Sigmoid colon (tissue), 6 donors: ENCODE measurements at regions not wholly inside any gene's neighbourhood (a gene's known extent, or its start where the extent isn't known, plus 50 kb on each side); places are given as distances from the start of the nearest gene placed in this dataset.

ENCODE experiments used
- DNase-seq: peaks from one replicate; pipeline ENCODE4 v3.0.0-alpha.2; 2019
- H3K27ac ChIP-seq, 4 donors: fragments of 200-600 bp; sonication (generic); one replicate each; pipeline ENCODE4 v1.5.1; 2016 to 2019; ENCODE audit warnings: mild to moderate bottlenecking in 1 of 4
- H3K27me3 ChIP-seq, 3 donors: fragments of 200-600 bp; sonication (generic); one replicate each; pipeline ENCODE4 v1.5.1; 2019; ENCODE audit warnings: mild to moderate bottlenecking in 1 of 3
- H3K36me3 ChIP-seq, 4 donors: fragments of 200-600 bp; sonication (generic); one replicate each; pipeline ENCODE4 v1.5.1; 2016 to 2019
- H3K4me1 ChIP-seq, 4 donors: fragments of 200-600 bp; sonication (generic); one replicate each; pipeline ENCODE4 v1.5.1; 2017 to 2019
- H3K4me3 ChIP-seq, 4 donors: fragments of 200-600 bp; sonication (generic); one replicate each; pipeline ENCODE4 v1.5.1; 2017 to 2019; ENCODE audit warnings: mild to moderate bottlenecking in 2 of 4, moderate library complexity in 1 of 4
- H3K9me3 ChIP-seq, 4 donors: fragments of 200-600 bp in 3 of 4; sonication (generic) in 3 of 4; one replicate each; pipeline versions ENCODE4 v1.5.1 to v1.6.1; 2013 to 2019
- CTCF ChIP-seq, 4 experiments: fragments of 450-650 bp in 3 of 4; fragments of 200-600 bp in 1 of 4; IDR thresholded peaks; one replicate each; pipeline ENCODE4 v1.5.1; 2016 to 2019; ENCODE audit warnings: antibody characterized with exemption in 4 of 4, mild to moderate bottlenecking in 3 of 4, moderate library complexity in 2 of 4
- EP300 ChIP-seq, 4 donors: sonication (generic); formaldehyde crosslinking; IDR thresholded peaks; one replicate each; pipeline ENCODE4 v1.6.1; 2017; ENCODE audit warnings: antibody characterized with exemption in 4 of 4
- POLR2A ChIP-seq, 2 donors: fragments of 450-650 bp; IDR thresholded peaks; one replicate each; pipeline ENCODE4 v1.6.1; 2016; ENCODE audit warnings: antibody characterized with exemption in 2 of 2, mild to moderate bottlenecking in 2 of 2, moderate library complexity in 2 of 2
- POLR2AphosphoS5 ChIP-seq, 4 donors: sonication (generic); formaldehyde crosslinking; IDR thresholded peaks; one replicate each; pipeline ENCODE4 v1.6.1; 2017; ENCODE audit warnings: antibody characterized with exemption in 4 of 4
- WGBS, 2 donors: extraction: QIAGEN DNeasy Blood & Tissue Kit; methylation state at CpG; one replicate each; pipeline ENCODE4 v1.1.7; 2013; 5-methylcytosine and 5-hydroxymethylcytosine counted together
- intact Hi-C: fragments of 100-400 bp; cut with DNase I; formaldehyde crosslinking; loops from one replicate; pipeline ENCODE4 v1.15.1; 2023
- donor health status: healthy with polysubstance abuse.
- donor health status: healthy.

DNA sequence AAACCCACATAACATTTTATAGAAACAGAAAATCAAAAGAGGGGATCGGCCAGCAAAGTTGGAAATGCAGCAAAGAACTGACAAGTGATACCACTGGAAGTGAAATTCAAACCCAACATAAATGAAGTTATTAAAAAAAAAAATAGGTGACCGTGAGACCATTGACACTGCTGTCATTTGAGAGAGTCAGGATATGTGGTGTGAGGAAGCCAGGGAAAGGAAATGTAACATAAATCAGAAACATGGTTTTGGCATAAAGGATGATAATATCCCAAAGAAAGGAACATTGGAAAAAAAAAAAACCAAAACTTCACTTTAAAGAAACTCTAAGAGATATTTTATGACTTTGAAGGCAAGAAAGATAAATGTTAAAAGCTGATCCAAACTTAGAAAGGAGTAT lies 312.4 kb upstream of the PIK3R1 start:
- no peak overlapping the region for H3K4me3 ChIP-seq

GRCh38 chr5:67902497-67902830 lies 313.1 kb upstream of the PIK3R1 start:
- no peak for TF ChIP-seq CTCF (IDR thresholded peaks at IDR 0.05)
- TF ChIP-seq POLR2A (IDR thresholded peaks at IDR 0.05), result no peak
- no peak for TF ChIP-seq EP300 (IDR thresholded peaks at IDR 0.05)
- no peak for TF ChIP-seq POLR2AphosphoS5 (IDR thresholded peaks at IDR 0.05)
- intact Hi-C loops, result no loop called here
- H3K4me3 ChIP-seq, result no peak overlapping the region
- peaks cover 0 to 6% (median 0%) of the 10 kb centered on the region in 4 donors for H3K4me1 ChIP-seq
- peak overlapping the region in 1 of 4 donors; percentile 9 for H3K27ac ChIP-seq
- WGBS, 2 donors, result 93 to 94% methylated on average over 1 of the region's 1 CpG
- no peaks in the 10 kb centered on the region for H3K36me3 ChIP-seq
- H3K9me3 ChIP-seq, result no peaks in the 10 kb centered on the region
- no peak for DNase-seq
- H3K27me3 ChIP-seq, result no peaks in the 10 kb centered on the region

More for the DNA sequence above, 312.4 kb upstream of the PIK3R1 start:
- Histone ChIP-seq H3K36me3 (no peaks in the 10 kb centered on the region), H3K27me3 (no peaks in the 10 kb centered on the region), H3K27ac (peak overlapping the region in 1 of 4 donors; percentile 9), H3K4me1 (peaks cover 0 to 6% (median 0%) of the 10 kb centered on the region in 4 donors), H3K9me3 (no peaks in the 10 kb centered on the region)
- no peak for DNase-seq
- intact Hi-C loops, result no loop called here
- TF ChIP-seq POLR2AphosphoS5 (IDR thresholded peaks at IDR 0.05) (no peak), POLR2A (IDR thresholded peaks at IDR 0.05) (no peak), CTCF (IDR thresholded peaks at IDR 0.05) (no peak), EP300 (IDR thresholded peaks at IDR 0.05) (no peak)
- WGBS, 2 donors, result 77 to 93% methylated on average over 2 of the region's 2 CpGs

DNA sequence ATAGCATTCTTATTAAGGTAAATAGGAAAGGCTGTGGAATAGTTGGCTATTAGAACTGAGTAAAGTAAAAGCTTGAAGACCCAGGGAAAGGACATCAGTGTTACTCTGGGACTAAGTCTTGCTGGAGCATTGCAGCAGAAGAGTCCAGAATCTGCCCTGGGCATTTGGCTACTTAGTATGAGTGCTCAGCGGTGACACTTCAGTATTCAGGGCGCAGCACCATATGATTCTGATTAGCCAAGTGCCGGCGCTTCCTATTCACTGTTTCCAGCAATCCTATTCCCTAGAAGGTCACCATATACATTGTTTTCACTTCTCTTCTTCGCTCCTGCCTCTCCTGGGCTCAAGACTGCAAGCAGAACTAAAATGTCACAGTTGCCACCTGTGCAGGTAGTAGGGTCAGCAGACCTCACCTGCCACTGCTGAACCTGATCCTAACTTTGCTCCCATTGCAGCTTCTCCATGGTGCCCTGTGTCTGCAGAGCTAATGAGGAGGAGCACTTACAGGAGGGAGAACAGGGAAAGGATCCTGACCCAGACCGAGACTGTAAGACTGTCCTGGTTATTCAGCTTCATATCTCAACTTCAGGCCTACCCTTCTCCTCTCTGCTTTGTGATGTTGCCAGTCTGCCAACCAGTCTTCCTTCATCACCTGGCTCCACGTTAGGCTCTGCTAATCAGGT lies 313.6 kb upstream of the PIK3R1 start:
- Histone ChIP-seq H3K4me1 (peaks cover 0 to 6% (median 0%) of the 10 kb centered on the region in 4 donors), H3K4me3 (no peak overlapping the region), H3K36me3 (no peaks in the 10 kb centered on the region), H3K9me3 (no peaks in the 10 kb centered on the region), H3K27ac (no peak overlapping the region), H3K27me3 (no peaks in the 10 kb centered on the region)
- intact Hi-C loops, result no loop called here
- no peak for DNase-seq
- TF ChIP-seq POLR2AphosphoS5 (IDR thresholded peaks at IDR 0.05), result no peak
- TF ChIP-seq POLR2A (IDR thresholded peaks at IDR 0.05), result no peak
- no peak for TF ChIP-seq EP300 (IDR thresholded peaks at IDR 0.05)
- no peak for TF ChIP-seq CTCF (IDR thresholded peaks at IDR 0.05)
- WGBS, 2 donors, result 92 to 93% methylated on average over 7 of the region's 7 CpGs

DNA sequence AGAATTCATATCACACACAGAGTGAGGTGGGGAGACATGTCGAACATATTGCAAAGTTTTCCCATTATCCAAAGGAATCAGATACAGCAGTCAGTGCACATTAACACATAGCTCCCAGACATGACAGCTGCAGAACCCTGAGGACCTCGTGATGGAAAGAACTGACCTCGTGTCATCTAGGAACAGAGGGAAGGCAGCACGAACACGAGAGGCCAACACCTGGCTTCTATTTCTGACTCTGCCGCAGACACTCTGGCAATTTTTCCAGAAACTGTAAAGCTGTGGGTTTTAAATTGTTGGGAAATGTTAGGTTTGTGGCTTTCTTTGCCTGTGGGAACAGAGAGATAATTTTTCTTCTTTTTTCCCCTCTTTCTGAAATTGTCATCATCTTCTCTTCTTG lies 315.0 kb upstream of the PIK3R1 start:
- intact Hi-C loops, result no loop called here
- H3K9me3 ChIP-seq, result no peaks in the 10 kb centered on the region
- no peak overlapping the region for H3K27ac ChIP-seq
- 90% methylated on average over 6 of the region's 6 CpGs for WGBS, 2 donors
- H3K4me1 ChIP-seq, result peaks cover 0 to 6% (median 0%) of the 10 kb centered on the region in 4 donors
- TF ChIP-seq POLR2AphosphoS5 (IDR thresholded peaks at IDR 0.05) (no peak), CTCF (IDR thresholded peaks at IDR 0.05) (no peak), POLR2A (IDR thresholded peaks at IDR 0.05) (no peak), EP300 (IDR thresholded peaks at IDR 0.05) (no peak)
- H3K36me3 ChIP-seq, result no peaks in the 10 kb centered on the region
- no peaks in the 10 kb centered on the region for H3K27me3 ChIP-seq
- no peak for DNase-seq
- no peak overlapping the region for H3K4me3 ChIP-seq

GRCh38 chr5:67897980-67898379 lies 317.6 kb upstream of the PIK3R1 start:
- intact Hi-C loops, result no loop called here
- Histone ChIP-seq H3K4me1 (peaks cover 0 to 2% (median 0%) of the 10 kb centered on the region in 4 donors), H3K27me3 (no peaks in the 10 kb centered on the region), H3K4me3 (no peak overlapping the region), H3K9me3 (no peaks in the 10 kb centered on the region), H3K27ac (no peak overlapping the region), H3K36me3 (no peaks in the 10 kb centered on the region)
- DNase-seq, result no peak
- TF ChIP-seq POLR2AphosphoS5 (IDR thresholded peaks at IDR 0.05) (no peak), CTCF (IDR thresholded peaks at IDR 0.05) (no peak), POLR2A (IDR thresholded peaks at IDR 0.05) (no peak), EP300 (IDR thresholded peaks at IDR 0.05) (no peak)
- 91 to 92% methylated on average over 3 of the region's 3 CpGs for WGBS, 2 donors
